ENCODE measurements at regions not wholly inside any gene's neighbourhood (a gene's known extent, or its start where the extent isn't known, plus 50 kb on each side); places are given as distances from the start of the nearest gene placed in this dataset.

GRCh38 chr9:79776581-79776980 lies 204.8 kb downstream of the TLE4 start:
- H3K36me3 ChIP-seq, result no peaks in the 10 kb centered on the region
- TF ChIP-seq CTCF (IDR thresholded peaks at IDR 0.05), result no peak
- no peak for TF ChIP-seq POLR2A (IDR thresholded peaks at IDR 0.05)
- no peak for TF ChIP-seq POLR2AphosphoS5 (IDR thresholded peaks at IDR 0.05; ENCODE audit: insufficient read depth in 1 of 2, low read depth in 1 of 2)
- H3K9me3 ChIP-seq, result no peaks in the 10 kb centered on the region
- H3K4me3 ChIP-seq, result no peak overlapping the region
- H3K27ac ChIP-seq, result no peak overlapping the region
- H3K4me1 ChIP-seq, result no peaks in the 10 kb centered on the region
- DNase-seq (ENCODE audit: extremely low spot score in 2 of 2), result no peak
- no peaks in the 10 kb centered on the region for H3K27me3 ChIP-seq
- intact Hi-C loops (cut with DNase I), result no loop called here

Measured in vagina (tissue), 2 donors.